A673 (cell line): ENCODE measurements at regions not wholly inside any gene's neighbourhood (a gene's known extent, or its start where the extent isn't known, plus 50 kb on each side); places are given as distances from the start of the nearest gene placed in this dataset.

Experiments
- EZH2 ChIP-seq: fragments of 200-600 bp; sonication (generic); IDR thresholded peaks from 2 replicates; pipeline ENCODE4 v1.6.1; 2017; ENCODE audit warnings: borderline replicate concordance, low read depth, mild to moderate bottlenecking, mixed read lengths, antibody characterized with exemption, low read length; ENCODE audit not compliant: poor library complexity, severe bottlenecking
- TF ChIP-seq, protein P1 (sequence below): fragments of 300-800, 200-600 bp; sonication (generic); conservative IDR thresholded peaks from 2 replicates; pipeline ENCODE4 v1.5.1; 2017; ENCODE audit warnings: low read depth, mild to moderate bottlenecking, antibody characterized with exemption, low read length, moderate library complexity, mixed read lengths

DNA sequence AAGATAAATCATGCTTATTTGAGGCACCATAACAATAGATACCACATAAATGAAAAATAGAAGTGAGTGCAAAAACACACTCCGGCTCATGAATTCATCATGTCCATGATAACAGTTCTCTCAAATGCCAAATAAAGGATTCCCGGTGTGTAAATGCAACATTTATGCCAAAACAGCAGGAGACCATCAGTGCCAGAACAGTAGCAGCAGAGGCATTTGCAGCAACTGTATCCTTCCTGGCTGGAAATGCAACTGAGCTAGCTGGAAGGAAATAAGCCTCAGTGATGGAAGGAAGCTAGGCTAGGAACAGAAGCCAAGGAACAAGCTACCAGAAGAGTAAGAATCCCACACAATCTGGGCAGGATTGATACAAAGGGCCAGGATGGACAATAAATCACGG is 79.9 kb upstream of the THSD7A start:
- TF ChIP-seq, protein P1, sequence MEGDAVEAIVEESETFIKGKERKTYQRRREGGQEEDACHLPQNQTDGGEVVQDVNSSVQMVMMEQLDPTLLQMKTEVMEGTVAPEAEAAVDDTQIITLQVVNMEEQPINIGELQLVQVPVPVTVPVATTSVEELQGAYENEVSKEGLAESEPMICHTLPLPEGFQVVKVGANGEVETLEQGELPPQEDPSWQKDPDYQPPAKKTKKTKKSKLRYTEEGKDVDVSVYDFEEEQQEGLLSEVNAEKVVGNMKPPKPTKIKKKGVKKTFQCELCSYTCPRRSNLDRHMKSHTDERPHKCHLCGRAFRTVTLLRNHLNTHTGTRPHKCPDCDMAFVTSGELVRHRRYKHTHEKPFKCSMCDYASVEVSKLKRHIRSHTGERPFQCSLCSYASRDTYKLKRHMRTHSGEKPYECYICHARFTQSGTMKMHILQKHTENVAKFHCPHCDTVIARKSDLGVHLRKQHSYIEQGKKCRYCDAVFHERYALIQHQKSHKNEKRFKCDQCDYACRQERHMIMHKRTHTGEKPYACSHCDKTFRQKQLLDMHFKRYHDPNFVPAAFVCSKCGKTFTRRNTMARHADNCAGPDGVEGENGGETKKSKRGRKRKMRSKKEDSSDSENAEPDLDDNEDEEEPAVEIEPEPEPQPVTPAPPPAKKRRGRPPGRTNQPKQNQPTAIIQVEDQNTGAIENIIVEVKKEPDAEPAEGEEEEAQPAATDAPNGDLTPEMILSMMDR, result no peak
- TF ChIP-seq EZH2, result no peak
